BE2C (cell line): ENCODE measurements at regions not wholly inside any gene's neighbourhood (a gene's known extent, or its start where the extent isn't known, plus 50 kb on each side); places are given as distances from the start of the nearest gene placed in this dataset.

Source experiments
- DNase-seq: peaks from one replicate; pipeline ENCODE4 v3.0.0-alpha.2; 2020
- H3K27me3 ChIP-seq: fragments of 250-450 bp; sonication (Bioruptor Pico); 2 replicates; pipeline ENCODE4 v1.5.1; 2020; ENCODE audit warnings: mild to moderate bottlenecking
- H3K36me3 ChIP-seq: fragments of 250-450 bp; sonication (Bioruptor Pico); 2 replicates; pipeline ENCODE4 v1.5.1; 2020; ENCODE audit warnings: mild to moderate bottlenecking
- H3K4me1 ChIP-seq: fragments of 250-450 bp; sonication (Bioruptor Pico); 2 replicates; pipeline ENCODE4 v1.5.1; 2020
- H3K4me3 ChIP-seq: 2 replicates; pipeline ENCODE4 v1.5.1; 2011; ENCODE audit warnings: low read depth, low read length
- H3K9me3 ChIP-seq: fragments of 250-450 bp; sonication (Bioruptor Pico); 2 replicates; pipeline ENCODE4 v1.5.1; 2020
- TF ChIP-seq, protein P1 (sequence below): IDR thresholded peaks from 2 replicates; pipeline ENCODE4 v1.5.1; 2012; ENCODE audit warnings: mild to moderate bottlenecking, low read depth, low read length

DNA sequence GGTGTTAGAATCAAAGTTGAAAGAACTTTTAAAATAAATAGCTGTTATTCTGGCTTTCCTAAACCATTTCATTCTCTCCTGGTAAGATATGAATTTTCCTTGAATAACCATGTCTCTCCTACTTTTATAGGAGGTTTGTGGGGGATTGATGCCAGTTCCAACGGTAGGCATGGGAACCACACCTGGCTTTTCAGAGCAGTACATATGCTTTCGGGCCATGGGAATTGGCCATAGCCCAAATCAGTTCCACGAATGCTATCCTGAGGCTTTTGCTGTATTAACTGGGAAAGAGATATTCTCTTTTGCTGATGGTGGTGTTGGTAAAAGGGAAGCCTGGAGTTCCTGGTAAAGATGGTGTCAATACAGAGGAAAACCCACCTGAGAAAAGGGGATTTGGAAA, 396.2 kb upstream of the ZNF385D start:
- H3K4me3 ChIP-seq: no peak overlapping the region
- H3K9me3 ChIP-seq: no peaks in the 10 kb centered on the region
- no peaks in the 10 kb centered on the region for H3K4me1 ChIP-seq
- H3K36me3 ChIP-seq: no peaks in the 10 kb centered on the region
- DNase-seq: no peak
- H3K27me3 ChIP-seq: no peaks in the 10 kb centered on the region
- TF ChIP-seq, protein P1, sequence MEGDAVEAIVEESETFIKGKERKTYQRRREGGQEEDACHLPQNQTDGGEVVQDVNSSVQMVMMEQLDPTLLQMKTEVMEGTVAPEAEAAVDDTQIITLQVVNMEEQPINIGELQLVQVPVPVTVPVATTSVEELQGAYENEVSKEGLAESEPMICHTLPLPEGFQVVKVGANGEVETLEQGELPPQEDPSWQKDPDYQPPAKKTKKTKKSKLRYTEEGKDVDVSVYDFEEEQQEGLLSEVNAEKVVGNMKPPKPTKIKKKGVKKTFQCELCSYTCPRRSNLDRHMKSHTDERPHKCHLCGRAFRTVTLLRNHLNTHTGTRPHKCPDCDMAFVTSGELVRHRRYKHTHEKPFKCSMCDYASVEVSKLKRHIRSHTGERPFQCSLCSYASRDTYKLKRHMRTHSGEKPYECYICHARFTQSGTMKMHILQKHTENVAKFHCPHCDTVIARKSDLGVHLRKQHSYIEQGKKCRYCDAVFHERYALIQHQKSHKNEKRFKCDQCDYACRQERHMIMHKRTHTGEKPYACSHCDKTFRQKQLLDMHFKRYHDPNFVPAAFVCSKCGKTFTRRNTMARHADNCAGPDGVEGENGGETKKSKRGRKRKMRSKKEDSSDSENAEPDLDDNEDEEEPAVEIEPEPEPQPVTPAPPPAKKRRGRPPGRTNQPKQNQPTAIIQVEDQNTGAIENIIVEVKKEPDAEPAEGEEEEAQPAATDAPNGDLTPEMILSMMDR: no peak

DNA sequence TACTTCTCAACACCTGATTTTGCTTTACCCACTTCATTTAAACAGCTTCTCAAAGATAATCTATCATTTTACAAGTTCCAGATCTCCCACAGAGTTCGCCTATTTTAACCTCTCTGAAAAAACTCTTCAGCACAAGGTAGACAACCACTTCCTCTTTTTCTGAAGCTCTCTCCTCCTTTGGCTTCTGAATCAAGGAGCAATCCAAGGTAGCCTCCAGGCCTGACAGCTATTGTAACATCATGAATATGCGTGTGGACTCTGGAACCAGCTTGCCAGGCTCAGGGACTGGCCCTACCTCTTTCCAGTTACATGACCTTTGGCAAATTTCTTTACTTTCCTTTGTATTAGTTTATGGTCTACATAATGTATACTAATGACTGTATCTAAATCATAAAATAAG, 405.9 kb upstream of the ZNF385D start:
- TF ChIP-seq, protein P1: no peak
- Histone ChIP-seq H3K36me3 (no peaks in the 10 kb centered on the region), H3K4me3 (no peak overlapping the region), H3K9me3 (no peaks in the 10 kb centered on the region), H3K4me1 (no peaks in the 10 kb centered on the region), H3K27me3 (no peaks in the 10 kb centered on the region)
- no peak for DNase-seq

DNA sequence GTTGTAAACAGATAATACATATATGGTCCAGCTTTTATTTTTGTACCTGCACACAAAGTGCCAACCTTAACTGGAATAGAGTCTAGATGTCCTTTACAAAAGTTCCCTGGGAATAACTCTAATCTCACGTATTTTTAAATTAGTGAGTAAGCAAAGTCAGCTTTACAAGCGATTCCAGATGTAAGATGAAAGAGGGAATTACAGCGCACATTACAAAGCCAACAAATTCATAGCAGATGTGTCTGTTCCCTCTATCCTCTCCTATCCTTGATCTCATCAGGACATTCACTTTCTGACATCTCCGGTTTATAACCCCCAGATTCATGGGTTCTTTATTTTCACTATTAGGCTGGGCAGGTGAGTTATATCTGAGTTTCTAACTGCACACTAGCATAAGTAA, 406.8 kb upstream of the ZNF385D start:
- H3K9me3 ChIP-seq: no peaks in the 10 kb centered on the region
- H3K27me3 ChIP-seq: no peaks in the 10 kb centered on the region
- H3K4me3 ChIP-seq: no peak overlapping the region
- H3K4me1 ChIP-seq: no peaks in the 10 kb centered on the region
- TF ChIP-seq, protein P1: no peak
- no peak for DNase-seq
- H3K36me3 ChIP-seq: no peaks in the 10 kb centered on the region

DNA sequence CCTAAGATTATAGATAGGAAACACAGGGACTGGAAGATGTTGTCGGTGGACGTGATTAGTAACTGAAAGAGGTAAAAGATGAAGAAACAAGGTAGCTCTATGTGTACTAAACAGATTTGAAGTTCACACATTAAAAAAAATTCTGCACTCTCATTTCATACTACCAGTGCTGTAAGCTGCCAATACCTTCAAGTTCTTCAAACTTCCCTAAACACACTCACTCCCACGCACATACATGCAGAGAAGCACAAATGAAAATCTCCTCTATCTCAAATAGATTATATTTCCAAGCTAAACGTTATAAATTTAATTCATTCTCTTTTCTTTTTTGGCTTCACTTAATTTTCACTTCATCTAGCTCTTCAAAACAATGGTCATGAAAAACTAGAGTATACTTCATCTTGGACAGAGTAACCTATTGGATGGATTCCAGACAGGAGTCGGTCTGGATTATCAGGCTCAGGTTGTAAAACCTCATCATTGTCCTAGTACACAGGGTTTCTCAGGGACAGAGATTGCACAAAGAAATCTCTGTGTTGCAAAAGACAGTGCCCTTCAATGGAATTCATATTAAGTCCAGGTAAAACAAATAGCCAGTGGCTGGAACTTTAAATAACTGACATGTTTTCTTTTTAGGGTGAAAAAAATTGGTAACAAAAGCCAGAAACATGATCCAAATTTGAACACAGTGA, 408.1 kb upstream of the ZNF385D start:
- TF ChIP-seq, protein P1: no peak
- DNase-seq: no peak

DNA sequence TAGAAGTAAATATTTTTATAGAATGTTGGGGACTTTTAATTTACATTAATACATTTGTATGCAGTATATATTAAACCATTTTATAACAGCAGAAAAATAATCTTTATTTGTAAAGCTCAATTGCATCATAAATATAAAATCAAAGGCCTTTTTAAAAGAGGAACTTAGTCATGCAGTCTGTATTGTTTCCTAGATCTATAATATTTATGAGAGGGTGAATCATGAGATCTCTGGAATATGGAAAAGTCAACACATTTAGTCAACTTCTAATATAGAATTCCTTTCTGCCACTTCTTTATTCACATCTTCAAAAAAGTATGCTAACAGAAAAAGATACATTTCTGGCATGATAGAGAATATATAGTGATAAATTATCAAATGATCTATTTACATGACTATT, 410.3 kb upstream of the ZNF385D start:
- no peak overlapping the region for H3K4me3 ChIP-seq
- TF ChIP-seq, protein P1: no peak
- H3K9me3 ChIP-seq: no peaks in the 10 kb centered on the region
- H3K36me3 ChIP-seq: no peaks in the 10 kb centered on the region
- no peak for DNase-seq
- no peaks in the 10 kb centered on the region for H3K27me3 ChIP-seq
- no peaks in the 10 kb centered on the region for H3K4me1 ChIP-seq

More for the DNA sequence above, 408.1 kb upstream of the ZNF385D start:
- Histone ChIP-seq H3K4me1 (no peaks in the 10 kb centered on the region), H3K36me3 (no peaks in the 10 kb centered on the region), H3K4me3 (no peak overlapping the region), H3K9me3 (no peaks in the 10 kb centered on the region), H3K27me3 (no peaks in the 10 kb centered on the region)

DNA sequence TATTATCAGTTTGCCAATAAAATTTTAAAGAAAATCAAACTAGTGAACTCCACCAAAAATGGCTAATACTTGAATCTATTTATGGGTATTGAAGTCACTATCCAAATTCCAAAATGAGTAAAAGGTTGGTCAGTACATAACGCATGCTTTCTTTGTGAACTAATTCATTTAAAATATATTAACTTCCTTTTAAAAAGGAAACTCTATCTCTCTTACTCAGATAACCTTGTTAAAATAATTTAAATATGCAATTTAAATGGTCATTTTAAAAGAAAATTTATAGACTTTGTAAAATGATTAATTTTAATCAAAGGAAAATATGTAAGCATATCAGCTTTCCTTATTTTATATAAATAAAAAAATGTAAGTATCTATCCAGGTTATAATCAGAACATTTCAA, 419.4 kb upstream of the ZNF385D start:
- no peaks in the 10 kb centered on the region for H3K36me3 ChIP-seq
- H3K4me1 ChIP-seq: no peaks in the 10 kb centered on the region
- no peak overlapping the region for H3K4me3 ChIP-seq
- no peaks in the 10 kb centered on the region for H3K9me3 ChIP-seq
- no peak for DNase-seq
- H3K27me3 ChIP-seq: no peaks in the 10 kb centered on the region
- TF ChIP-seq, protein P1: no peak
